Neural cell (in vitro differentiated cells): ENCODE measurements at regions not wholly inside any gene's neighbourhood (a gene's known extent, or its start where the extent isn't known, plus 50 kb on each side); places are given as distances from the start of the nearest gene placed in this dataset.

Experiments used
- H2AFZ ChIP-seq: fragments of 200-600, 300-800 bp; sonication (generic), shearing (Covaris generic); 2 replicates; pipeline ENCODE4 v1.6.0; 2014; ENCODE audit warnings: low read depth, mild to moderate bottlenecking, antibody characterized with exemption, low read length, moderate library complexity
- H3F3A ChIP-seq: fragments of 200-600 bp; shearing (Covaris generic); 2 replicates; pipeline ENCODE4 v1.6.1; 2016; ENCODE audit warnings: mild to moderate bottlenecking, moderate library complexity, mixed read lengths, antibody characterized with exemption, low read length; ENCODE audit not compliant: insufficient read depth, poor library complexity, severe bottlenecking
- H3K27ac ChIP-seq: fragments of 200-600, 300-800 bp; sonication (generic), shearing (Covaris generic); 2 replicates; pipeline ENCODE4 v1.5.1; 2014; ENCODE audit warnings: mild to moderate bottlenecking, low read length, moderate library complexity
- H3K27me3 ChIP-seq: fragments of 300-800, 200-600 bp; sonication (generic), shearing (Covaris generic); 2 replicates; pipeline ENCODE4 v1.6.0; 2014; ENCODE audit warnings: mild to moderate bottlenecking, low read depth, low read length, moderate library complexity; ENCODE audit not compliant: insufficient read depth
- H3K36me3 ChIP-seq: fragments of 300-800, 200-600 bp; sonication (generic), shearing (Covaris generic); 2 replicates; pipeline ENCODE4 v1.5.1; 2014; ENCODE audit warnings: mild to moderate bottlenecking, antibody characterized with exemption, low read length, moderate library complexity; ENCODE audit not compliant: insufficient read depth
- H3K4me2 ChIP-seq: fragments of 300-800, 200-600 bp; sonication (generic), shearing (Covaris generic); 2 replicates; pipeline ENCODE4 v1.6.0; 2014; ENCODE audit warnings: mild to moderate bottlenecking, low read length
- H3K4me3 ChIP-seq: fragments of 300-800, 200-600 bp; sonication (generic), shearing (Covaris generic); 2 replicates; pipeline ENCODE4 v1.5.1; 2014; ENCODE audit warnings: mild to moderate bottlenecking, low read length, moderate library complexity
- H3K79me2 ChIP-seq: fragments of 200-600 bp; shearing (Covaris generic); replicated peaks from 2 replicates; pipeline ENCODE4 v1.6.0; 2014; ENCODE audit warnings: mild to moderate bottlenecking, low read length, moderate library complexity; ENCODE audit not compliant: insufficient read depth
- H3K9ac ChIP-seq: fragments of 300-800, 200-600 bp; sonication (generic), shearing (Covaris generic); 2 replicates; pipeline ENCODE4 v1.6.1; 2016; ENCODE audit warnings: mild to moderate bottlenecking, low read length, mixed read lengths
- H3K9me2 ChIP-seq: fragments of 200-600 bp; shearing (Covaris generic); 2 replicates; pipeline ENCODE4 v1.6.1; 2016; ENCODE audit warnings: mild to moderate bottlenecking, low read length, mixed read lengths; ENCODE audit not compliant: insufficient read depth
- H3K9me3 ChIP-seq: fragments of 200-600, 300-800 bp; sonication (generic), shearing (Covaris generic); 2 replicates; pipeline ENCODE4 v1.6.1; 2016; ENCODE audit warnings: mild to moderate bottlenecking, mixed run types, low read length, moderate library complexity, mixed read lengths
- H4K20me1 ChIP-seq: fragments of 200-600 bp; shearing (Covaris generic); 2 replicates; pipeline ENCODE4 v1.6.1; 2016; ENCODE audit warnings: mild to moderate bottlenecking, mixed run types; ENCODE audit not compliant: insufficient read depth
- CTCF ChIP-seq: fragments of 450-650 bp; IDR thresholded peaks from 2 replicates; pipeline ENCODE4 v1.5.1; 2014; ENCODE audit warnings: antibody characterized with exemption, mild to moderate bottlenecking, moderate library complexity; ENCODE audit not compliant: poor library complexity, severe bottlenecking
- EP300 ChIP-seq: fragments of 450-650 bp; conservative IDR thresholded peaks from 2 replicates; pipeline ENCODE4 v1.6.1; 2014; ENCODE audit warnings: antibody characterized with exemption, mild to moderate bottlenecking, moderate library complexity; ENCODE audit not compliant: poor library complexity, severe bottlenecking
- EZH2 ChIP-seq: fragments of 200-600, 300-800 bp; shearing (Covaris generic), sonication (generic); IDR thresholded peaks from 2 replicates; pipeline ENCODE4 v1.6.1; 2014; ENCODE audit warnings: antibody characterized with exemption, low read length, borderline replicate concordance, mild to moderate bottlenecking; ENCODE audit not compliant: insufficient read depth, poor library complexity, severe bottlenecking
- MXI1 ChIP-seq: fragments of 450-650 bp; conservative IDR thresholded peaks from 2 replicates; pipeline ENCODE4 v1.6.1; 2014; ENCODE audit warnings: antibody characterized with exemption, mild to moderate bottlenecking; ENCODE audit not compliant: poor library complexity, severe bottlenecking
- POLR2AphosphoS5 ChIP-seq: IDR thresholded peaks from 2 replicates; pipeline ENCODE4 v1.6.1; 2012
- RAD21 ChIP-seq: fragments of 450-650 bp; conservative IDR thresholded peaks from 2 replicates; pipeline ENCODE4 v1.6.1; 2014; ENCODE audit warnings: antibody characterized with exemption, mild to moderate bottlenecking, moderate library complexity
- REST ChIP-seq: IDR thresholded peaks from 2 replicates; pipeline ENCODE4 v1.6.1; 2012; ENCODE audit warnings: borderline replicate concordance
- SMC3 ChIP-seq: fragments of 450-650 bp; conservative IDR thresholded peaks from 2 replicates; pipeline ENCODE4 v1.6.1; 2014; ENCODE audit warnings: antibody characterized with exemption, mild to moderate bottlenecking, moderate library complexity; ENCODE audit not compliant: poor library complexity
- TAF1 ChIP-seq: IDR thresholded peaks from 2 replicates; pipeline ENCODE4 v1.6.1; 2012; ENCODE audit warnings: low read depth

GRCh38 chr13:30107121-30107520, 200.2 kb downstream of the KATNAL1 start:
- Histone ChIP-seq H3K36me3 (no peaks in the 10 kb centered on the region), H3K9ac (no peak overlapping the region), H3F3A (no peaks in the 10 kb centered on the region), H3K27ac (no peak overlapping the region), H4K20me1 (no peaks in the 10 kb centered on the region), H3K9me3 (no peaks in the 10 kb centered on the region), H3K4me2 (no peak overlapping the region), H2AFZ (no peak overlapping the region), H3K27me3 (no peaks in the 10 kb centered on the region), H3K9me2 (no peaks in the 10 kb centered on the region), H3K79me2 (no peaks in the 10 kb centered on the region), H3K4me3 (no peak overlapping the region)
- no peak for TF ChIP-seq CTCF
- no peak for TF ChIP-seq SMC3
- no peak for TF ChIP-seq TAF1
- TF ChIP-seq POLR2AphosphoS5, result no peak
- TF ChIP-seq REST, result no peak
- no peak for TF ChIP-seq RAD21
- no peak for TF ChIP-seq EZH2
- TF ChIP-seq MXI1, result no peak
- no peak for TF ChIP-seq EP300

- Histone ChIP-seq H3K9me2 (no peaks in the 10 kb centered on the region), H3K9ac (no peak overlapping the region), H4K20me1 (no peaks in the 10 kb centered on the region), H3K4me2 (no peak overlapping the region), H3K27ac (no peak overlapping the region), H3K36me3 (no peaks in the 10 kb centered on the region), H3K27me3 (no peaks in the 10 kb centered on the region), H2AFZ (no peak overlapping the region), H3K4me3 (no peak overlapping the region), H3F3A (no peaks in the 10 kb centered on the region), H3K79me2 (no peaks in the 10 kb centered on the region), H3K9me3 (no peaks in the 10 kb centered on the region)
- TF ChIP-seq SMC3 (no peak), EZH2 (no peak), RAD21 (no peak), CTCF (no peak), EP300 (no peak), POLR2AphosphoS5 (no peak), REST (no peak), MXI1 (no peak), TAF1 (no peak)
These were observed 202.0 kb downstream of the KATNAL1 start for GRCh38 chr13:30105381-30105780.
